Activated T-helper 2 cell treated with anti-CD3 and anti-CD28 coated beads, Interferon-gamma antibody, Interleukin-2, Interleukin-4, amounts not matched to agents 10 μg/mL and 5 μg/mL and 100 μg/mL, durations not matched to agents 14 hours and 24 hours and 36 hours (primary cell): ENCODE measurements at regions not wholly inside any gene's neighbourhood (a gene's known extent, or its start where the extent isn't known, plus 50 kb on each side); places are given as distances from the start of the nearest gene placed in this dataset.

Experiments
- DNase-seq: peaks from one replicate; pipeline ENCODE4 v3.0.0; 2021; ENCODE audit warnings: low spot score
- H3K27ac Mint-ChIP-seq: one replicate; pipeline ENCODE4 v1.8.0; 2021; ENCODE audit warnings: mixed read lengths
- H3K27me3 Mint-ChIP-seq: one replicate; pipeline ENCODE4 v1.8.0; 2021; ENCODE audit warnings: low read depth, mixed read lengths
- H3K36me3 Mint-ChIP-seq: one replicate; pipeline ENCODE4 v1.8.0; 2021; ENCODE audit warnings: low read depth, mixed read lengths
- H3K4me1 Mint-ChIP-seq: one replicate; pipeline ENCODE4 v1.8.0; 2021; ENCODE audit warnings: low read depth, mixed read lengths
- H3K4me3 Mint-ChIP-seq: one replicate; pipeline ENCODE4 v1.8.0; 2021; ENCODE audit warnings: low read depth, mild to moderate bottlenecking, moderate library complexity, mixed read lengths
- H3K9me3 Mint-ChIP-seq: one replicate; pipeline ENCODE4 v1.8.0; 2021; ENCODE audit warnings: mixed read lengths
- intact Hi-C: fragments of 100-400 bp; cut with micrococcal nuclease; formaldehyde crosslinking; loops from one replicate; pipeline ENCODE4 v1.15.1; 2023

- Mint-ChIP-seq H3K27me3 (no peaks in the 10 kb centered on the region), H3K36me3 (no peaks in the 10 kb centered on the region), H3K4me3 (no peak overlapping the region)
Observed at GRCh38 chr7:108719631-108720030, 150.0 kb downstream of the DNAJB9 start.

DNA sequence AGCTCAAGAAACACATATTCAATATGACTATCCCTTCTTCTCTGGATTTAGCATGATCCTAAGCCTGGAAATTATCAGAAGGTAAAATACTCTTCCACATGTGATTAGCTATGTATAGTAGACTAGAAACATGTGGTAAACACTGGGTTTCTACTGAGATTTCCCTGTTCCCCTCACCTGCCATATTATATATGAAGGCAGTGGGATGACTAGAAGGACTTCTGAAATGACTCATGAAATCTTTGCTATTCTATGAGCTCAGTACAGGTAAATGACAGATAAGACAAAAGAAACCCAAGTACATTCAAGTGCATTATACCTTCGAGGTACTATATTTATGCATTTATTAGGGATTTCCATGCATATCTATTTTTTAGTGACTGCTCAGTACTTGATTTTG lies 152.9 kb downstream of the DNAJB9 start:
- Mint-ChIP-seq H3K9me3 (no peaks in the 10 kb centered on the region), H3K4me3 (no peak overlapping the region), H3K27ac (no peak overlapping the region), H3K27me3 (no peaks in the 10 kb centered on the region), H3K4me1 (no peaks in the 10 kb centered on the region), H3K36me3 (no peaks in the 10 kb centered on the region)
- DNase-seq, result no peak
- intact Hi-C loops, result no loop called here

More at GRCh38 chr7:108719631-108720030, 150.0 kb downstream of the DNAJB9 start:
- Mint-ChIP-seq H3K9me3 (no peaks in the 10 kb centered on the region), H3K4me1 (no peaks in the 10 kb centered on the region), H3K27ac (no peak overlapping the region)
- intact Hi-C loops, result no loop called here
- no peak for DNase-seq

GRCh38 chr7:108723381-108723814 lies 153.7 kb downstream of the DNAJB9 start:
- Mint-ChIP-seq H3K36me3 (no peaks in the 10 kb centered on the region), H3K4me1 (no peaks in the 10 kb centered on the region), H3K4me3 (no peak overlapping the region), H3K27me3 (no peaks in the 10 kb centered on the region), H3K27ac (no peak overlapping the region), H3K9me3 (no peaks in the 10 kb centered on the region)
- intact Hi-C loops, result no loop called here
- DNase-seq, result no peak

- H3K27ac Mint-ChIP-seq, result no peak overlapping the region
- no peak overlapping the region for H3K4me3 Mint-ChIP-seq
- H3K9me3 Mint-ChIP-seq, result no peaks in the 10 kb centered on the region
Observed at GRCh38 chr7:108724251-108725100, 154.8 kb downstream of the DNAJB9 start.

GRCh38 chr7:108735814-108736213 lies 166.1 kb downstream of the DNAJB9 start:
- H3K9me3 Mint-ChIP-seq, result no peaks in the 10 kb centered on the region
- no peak for DNase-seq
- intact Hi-C loops, result no loop called here
- no peaks in the 10 kb centered on the region for H3K27me3 Mint-ChIP-seq
- no peak overlapping the region for H3K4me3 Mint-ChIP-seq
- H3K36me3 Mint-ChIP-seq, result no peaks in the 10 kb centered on the region
- H3K4me1 Mint-ChIP-seq, result no peaks in the 10 kb centered on the region
- no peak overlapping the region for H3K27ac Mint-ChIP-seq

More at GRCh38 chr7:108724251-108725100, 154.8 kb downstream of the DNAJB9 start:
- no peak for DNase-seq
- no peaks in the 10 kb centered on the region for H3K36me3 Mint-ChIP-seq
- intact Hi-C loops, result no loop called here
- H3K27me3 Mint-ChIP-seq, result no peaks in the 10 kb centered on the region
- no peaks in the 10 kb centered on the region for H3K4me1 Mint-ChIP-seq

DNA sequence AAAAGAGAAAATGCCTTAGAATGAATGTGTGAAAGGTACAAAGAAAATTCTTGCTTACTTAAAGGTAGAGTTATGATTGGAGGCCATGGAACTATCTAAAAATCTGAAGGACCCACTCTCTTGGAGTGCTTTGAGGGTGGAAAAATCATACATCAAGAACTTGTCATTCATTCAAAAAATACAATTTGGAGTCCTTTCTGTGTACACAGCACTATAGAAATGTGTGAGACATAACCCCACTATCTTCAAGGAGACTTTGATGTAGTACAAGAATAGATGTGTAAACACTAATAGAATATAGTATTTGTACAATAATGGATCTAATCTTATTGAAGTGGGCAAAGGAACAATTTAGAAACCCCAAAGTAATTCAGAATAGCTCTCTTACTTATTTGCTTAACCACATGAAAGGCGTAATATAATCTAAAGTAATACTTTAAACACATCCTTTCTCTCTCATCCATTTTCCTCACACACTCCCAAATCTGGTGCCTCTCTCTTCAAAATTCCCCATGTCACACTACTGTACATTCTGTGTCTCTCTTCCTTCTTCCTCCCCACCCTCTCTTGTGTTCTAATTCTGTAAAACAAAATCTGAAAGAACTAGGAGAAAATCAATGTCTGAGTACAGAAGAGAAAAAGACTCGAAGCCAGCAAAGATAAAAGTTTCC lies 166.7 kb downstream of the DNAJB9 start:
- no peaks in the 10 kb centered on the region for H3K27me3 Mint-ChIP-seq
- H3K4me1 Mint-ChIP-seq, result no peaks in the 10 kb centered on the region
- no peaks in the 10 kb centered on the region for H3K36me3 Mint-ChIP-seq
- intact Hi-C loops, result no loop called here
- no peak overlapping the region for H3K4me3 Mint-ChIP-seq
- DNase-seq, result no peak
- no peaks in the 10 kb centered on the region for H3K9me3 Mint-ChIP-seq
- no peak overlapping the region for H3K27ac Mint-ChIP-seq

GRCh38 chr7:108770981-108771745 lies 201.5 kb downstream of the DNAJB9 start:
- H3K9me3 Mint-ChIP-seq, result no peaks in the 10 kb centered on the region

DNA sequence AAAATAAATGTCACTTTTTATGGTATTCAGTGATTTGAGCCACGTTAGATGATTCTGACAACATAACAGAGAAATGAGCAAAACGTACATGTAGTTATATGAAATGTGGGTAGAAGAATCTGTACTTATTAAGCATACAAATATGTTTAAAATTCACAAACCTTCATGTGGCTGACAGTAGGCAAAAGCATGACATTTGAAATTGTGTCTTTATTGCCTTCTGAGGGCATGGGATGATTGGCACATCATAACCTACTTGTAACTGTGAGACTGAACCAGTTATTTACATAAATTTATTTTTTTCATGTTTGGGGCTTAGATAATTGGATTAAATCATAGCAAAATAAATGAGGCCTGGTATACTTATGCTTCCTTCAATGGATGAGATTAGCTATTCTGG lies 202.2 kb downstream of the DNAJB9 start:
- intact Hi-C loops, result no loop called here
- Mint-ChIP-seq H3K27me3 (no peaks in the 10 kb centered on the region), H3K27ac (no peak overlapping the region), H3K9me3 (no peaks in the 10 kb centered on the region), H3K36me3 (no peaks in the 10 kb centered on the region), H3K4me3 (no peak overlapping the region), H3K4me1 (no peaks in the 10 kb centered on the region)
- DNase-seq, result no peak

More at GRCh38 chr7:108770981-108771745, 201.5 kb downstream of the DNAJB9 start:
- Mint-ChIP-seq H3K4me3 (no peak overlapping the region), H3K27me3 (no peaks in the 10 kb centered on the region), H3K4me1 (no peaks in the 10 kb centered on the region), H3K36me3 (no peaks in the 10 kb centered on the region), H3K27ac (no peak overlapping the region)
- intact Hi-C loops, result no loop called here
- no peak for DNase-seq

DNA sequence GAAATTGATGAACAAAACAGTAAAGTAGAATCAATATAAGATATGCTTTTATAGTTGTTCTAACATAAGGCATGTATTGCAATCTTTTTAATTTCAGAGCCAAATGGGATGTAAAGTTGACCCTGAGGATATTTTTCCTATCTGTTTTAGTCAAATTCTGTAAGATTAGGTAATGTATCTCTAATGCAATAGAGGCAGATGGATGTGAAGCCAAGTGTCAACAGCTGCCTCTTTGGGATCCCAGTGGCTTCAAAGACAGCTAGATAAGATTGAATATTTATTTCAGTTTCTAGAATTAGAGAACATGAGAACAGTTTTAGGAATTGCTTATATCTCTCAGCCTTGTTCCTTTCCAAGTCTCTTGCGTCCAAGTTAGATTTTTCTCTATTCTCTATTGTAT lies 208.3 kb downstream of the DNAJB9 start:
- intact Hi-C loops, result no loop called here
- Mint-ChIP-seq H3K4me1 (no peaks in the 10 kb centered on the region), H3K9me3 (no peaks in the 10 kb centered on the region), H3K27me3 (no peaks in the 10 kb centered on the region), H3K27ac (no peak overlapping the region), H3K36me3 (no peaks in the 10 kb centered on the region), H3K4me3 (no peak overlapping the region)
- no peak for DNase-seq

DNA sequence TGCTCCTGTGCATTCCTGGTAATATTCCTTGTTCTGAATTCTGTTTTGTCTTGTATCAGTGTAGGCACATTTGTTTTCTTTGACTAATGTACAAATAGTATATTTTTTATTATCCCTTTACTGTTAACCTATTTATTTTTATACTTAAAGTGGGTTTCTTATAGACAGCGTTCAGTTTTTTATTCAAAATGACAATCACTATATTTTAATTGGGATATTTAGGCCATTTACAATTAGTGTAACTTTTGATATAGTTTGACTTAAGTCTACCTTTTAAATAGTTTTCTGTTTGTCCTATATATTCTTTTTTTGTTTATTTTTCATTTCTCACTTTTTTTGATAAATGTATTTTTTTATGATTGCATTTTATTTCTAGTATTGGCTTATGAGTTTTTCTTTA lies 219.8 kb downstream of the DNAJB9 start:
- Mint-ChIP-seq H3K27me3 (no peaks in the 10 kb centered on the region), H3K36me3 (no peaks in the 10 kb centered on the region), H3K4me1 (no peaks in the 10 kb centered on the region), H3K9me3 (peaks cover 8% of the 10 kb centered on the region), H3K4me3 (no peak overlapping the region), H3K27ac (no peak overlapping the region)
- DNase-seq, result no peak
- intact Hi-C loops, result no loop called here

GRCh38 chr7:108794466-108794865 lies 224.8 kb downstream of the DNAJB9 start:
- H3K9me3 Mint-ChIP-seq, result peaks cover 8% of the 10 kb centered on the region
- H3K27ac Mint-ChIP-seq, result no peak overlapping the region
- intact Hi-C loops, result no loop called here
- no peaks in the 10 kb centered on the region for H3K4me1 Mint-ChIP-seq
- H3K36me3 Mint-ChIP-seq, result no peaks in the 10 kb centered on the region
- no peak overlapping the region for H3K4me3 Mint-ChIP-seq
- DNase-seq, result no peak
- H3K27me3 Mint-ChIP-seq, result no peaks in the 10 kb centered on the region

DNA sequence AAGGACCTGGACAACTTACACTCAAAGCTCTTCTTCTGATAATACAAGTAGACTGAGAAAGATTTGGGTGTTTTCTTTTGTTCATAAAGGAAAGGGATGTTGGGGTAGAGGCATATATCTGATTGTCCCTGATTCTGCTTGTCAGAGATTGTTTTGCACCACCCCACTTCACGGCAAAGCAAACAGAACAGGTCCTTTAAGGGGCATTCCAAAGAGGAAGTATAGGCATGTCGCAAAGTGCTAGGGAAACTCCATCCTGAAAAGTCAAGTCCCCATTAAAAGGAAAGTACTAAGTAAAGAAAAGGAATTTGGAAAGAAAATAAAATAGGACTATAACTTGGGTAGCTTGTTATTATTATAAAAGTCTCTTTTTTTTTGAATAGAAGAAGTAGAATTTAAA lies 233.0 kb downstream of the DNAJB9 start:
- Mint-ChIP-seq H3K9me3 (no peaks in the 10 kb centered on the region), H3K27me3 (no peaks in the 10 kb centered on the region), H3K4me3 (no peak overlapping the region), H3K4me1 (no peaks in the 10 kb centered on the region), H3K36me3 (no peaks in the 10 kb centered on the region), H3K27ac (no peak overlapping the region)
- DNase-seq, result no peak
- intact Hi-C loops, result no loop called here
